DND-41 (cell line): ENCODE measurements at regions not wholly inside any gene's neighbourhood (a gene's known extent, or its start where the extent isn't known, plus 50 kb on each side); places are given as distances from the start of the nearest gene placed in this dataset.

Experiments used
- ATAC-seq: fragments of 200-7000 bp; cut with Tn5 transposase; 3 replicates; pipeline ENCODE4 v1.9.1; 2021; ENCODE audit warnings: low read depth; ENCODE audit not compliant: insufficient read depth
- DNase-seq: peaks from one replicate; pipeline ENCODE4 v3.0.0-alpha.2; 2020
- H2AFZ ChIP-seq: 2 replicates; pipeline ENCODE4 v1.6.0; 2012; ENCODE audit warnings: low read depth, low read length
- H3K27ac ChIP-seq: 2 replicates; pipeline ENCODE4 v1.5.1; 2012; ENCODE audit warnings: low read length, inconsistent platforms
- H3K27me3 ChIP-seq: fragments of 200-600 bp; sonication (generic); 2 replicates; pipeline ENCODE4 v1.6.0; 2012; ENCODE audit warnings: low read length, mild to moderate bottlenecking, inconsistent platforms; ENCODE audit not compliant: insufficient read depth, poor library complexity
- H3K36me3 ChIP-seq: 2 replicates; pipeline ENCODE4 v1.5.1; 2012; ENCODE audit warnings: low read length, inconsistent platforms; ENCODE audit not compliant: insufficient read depth
- H3K4me1 ChIP-seq: 2 replicates; pipeline ENCODE4 v1.5.1; 2012; ENCODE audit warnings: mild to moderate bottlenecking, low read length; ENCODE audit not compliant: insufficient read depth
- H3K4me2 ChIP-seq: 2 replicates; pipeline ENCODE4 v1.6.0; 2012; ENCODE audit warnings: mild to moderate bottlenecking, moderate library complexity, low read length, inconsistent platforms; ENCODE audit not compliant: insufficient read depth
- H3K4me3 ChIP-seq, 2 experiments: fragments of 200-600 bp in 1 of 2; shearing (Covaris generic) in 1 of 2; 2 replicates each; pipeline ENCODE4 v1.5.1; 2012 to 2016; ENCODE audit warnings: inconsistent platforms in 2 of 2, low read length in 2 of 2, mild to moderate bottlenecking in 2 of 2, low read depth in 1 of 2, moderate library complexity in 1 of 2
- H3K79me2 ChIP-seq: 2 replicates; pipeline ENCODE4 v1.6.0; 2012; ENCODE audit warnings: low read length, inconsistent platforms; ENCODE audit not compliant: insufficient read depth
- H3K9ac ChIP-seq: 2 replicates; pipeline ENCODE4 v1.6.0; 2012; ENCODE audit warnings: low read depth, mild to moderate bottlenecking, inconsistent platforms, low read length, moderate library complexity
- H3K9me3 ChIP-seq: 2 replicates; pipeline ENCODE4 v1.5.1; 2012; ENCODE audit warnings: low read length, moderate library complexity, mild to moderate bottlenecking, inconsistent platforms; ENCODE audit not compliant: insufficient read depth, severe bottlenecking
- H4K20me1 ChIP-seq: 2 replicates; pipeline ENCODE4 v1.6.0; 2012; ENCODE audit warnings: low read length; ENCODE audit not compliant: insufficient read depth
- EZH2 ChIP-seq: IDR thresholded peaks from 3 replicates; pipeline ENCODE4 v1.6.1; 2012; ENCODE audit warnings: borderline replicate concordance, low read depth, mild to moderate bottlenecking, moderate library complexity, low read length, inconsistent platforms; ENCODE audit not compliant: severe bottlenecking
- TF ChIP-seq, protein P1 (sequence below): IDR thresholded peaks from 2 replicates; pipeline ENCODE4 v1.5.1; 2012; ENCODE audit warnings: borderline replicate concordance, low read length, moderate library complexity, mild to moderate bottlenecking; ENCODE audit not compliant: poor library complexity, severe bottlenecking; ENCODE audit errors: extremely low read depth

DNA sequence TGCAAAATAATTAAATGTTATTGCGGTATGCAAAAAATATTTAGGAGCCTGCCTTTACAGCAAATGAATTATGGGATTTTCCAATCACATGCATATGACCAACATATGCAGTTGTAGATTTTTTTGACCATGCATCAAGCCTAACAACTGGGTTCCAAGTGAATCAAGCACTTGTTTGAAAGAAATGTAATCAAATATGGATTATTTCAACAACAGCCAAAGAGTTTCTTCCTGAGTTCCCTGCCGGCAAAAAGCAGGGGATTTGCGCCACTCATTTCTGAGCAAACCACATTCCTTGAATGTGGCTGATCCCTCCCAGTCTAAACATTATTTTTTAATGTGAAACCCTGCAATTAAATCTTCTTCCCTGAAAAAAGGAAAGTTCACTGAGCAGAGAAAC lies 100.1 kb upstream of the ADTRP start:
- DNase-seq: no peak
- Histone ChIP-seq H3K36me3 (no peaks in the 10 kb centered on the region), H3K4me1 (no peaks in the 10 kb centered on the region), H3K27ac (no peak overlapping the region), H3K79me2 (no peaks in the 10 kb centered on the region), H2AFZ (no peak overlapping the region), H3K4me3 (no peak overlapping the region), H3K9me3 (no peaks in the 10 kb centered on the region), H3K9ac (no peak overlapping the region), H3K27me3 (no peaks in the 10 kb centered on the region), H4K20me1 (no peaks in the 10 kb centered on the region), H3K4me2 (no peak overlapping the region)
- ATAC-seq: no peak
- TF ChIP-seq EZH2: no peak
- TF ChIP-seq, protein P1, sequence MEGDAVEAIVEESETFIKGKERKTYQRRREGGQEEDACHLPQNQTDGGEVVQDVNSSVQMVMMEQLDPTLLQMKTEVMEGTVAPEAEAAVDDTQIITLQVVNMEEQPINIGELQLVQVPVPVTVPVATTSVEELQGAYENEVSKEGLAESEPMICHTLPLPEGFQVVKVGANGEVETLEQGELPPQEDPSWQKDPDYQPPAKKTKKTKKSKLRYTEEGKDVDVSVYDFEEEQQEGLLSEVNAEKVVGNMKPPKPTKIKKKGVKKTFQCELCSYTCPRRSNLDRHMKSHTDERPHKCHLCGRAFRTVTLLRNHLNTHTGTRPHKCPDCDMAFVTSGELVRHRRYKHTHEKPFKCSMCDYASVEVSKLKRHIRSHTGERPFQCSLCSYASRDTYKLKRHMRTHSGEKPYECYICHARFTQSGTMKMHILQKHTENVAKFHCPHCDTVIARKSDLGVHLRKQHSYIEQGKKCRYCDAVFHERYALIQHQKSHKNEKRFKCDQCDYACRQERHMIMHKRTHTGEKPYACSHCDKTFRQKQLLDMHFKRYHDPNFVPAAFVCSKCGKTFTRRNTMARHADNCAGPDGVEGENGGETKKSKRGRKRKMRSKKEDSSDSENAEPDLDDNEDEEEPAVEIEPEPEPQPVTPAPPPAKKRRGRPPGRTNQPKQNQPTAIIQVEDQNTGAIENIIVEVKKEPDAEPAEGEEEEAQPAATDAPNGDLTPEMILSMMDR: no peak

DNA sequence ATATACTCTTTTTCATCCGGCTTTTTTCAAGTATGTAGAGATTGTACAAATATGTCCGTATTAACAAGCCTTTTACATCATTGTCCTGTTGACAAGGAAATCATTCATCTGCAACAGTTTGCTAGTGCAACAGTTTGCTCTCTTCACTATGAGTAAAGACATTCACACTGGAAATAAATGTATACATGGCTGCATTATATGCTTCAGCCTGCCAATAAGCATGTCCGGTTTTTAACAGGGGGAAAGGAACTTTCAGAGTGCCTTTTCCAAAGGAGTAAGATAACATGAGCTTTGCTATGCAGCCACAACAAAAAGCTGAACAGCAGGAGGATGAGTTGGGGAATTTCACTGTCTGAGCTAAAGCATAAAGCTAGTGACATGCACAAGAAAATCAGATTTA lies 99.4 kb upstream of the ADTRP start:
- Histone ChIP-seq H3K9ac (no peak overlapping the region), H3K4me2 (no peak overlapping the region), H3K9me3 (no peaks in the 10 kb centered on the region), H2AFZ (no peak overlapping the region), H3K4me3 (no peak overlapping the region), H3K4me1 (no peaks in the 10 kb centered on the region), H3K27me3 (no peaks in the 10 kb centered on the region), H3K79me2 (no peaks in the 10 kb centered on the region), H4K20me1 (no peaks in the 10 kb centered on the region), H3K27ac (no peak overlapping the region), H3K36me3 (no peaks in the 10 kb centered on the region)
- TF ChIP-seq, protein P1: no peak
- TF ChIP-seq EZH2: no peak
- ATAC-seq (no peak), DNase-seq (no peak)

DNA sequence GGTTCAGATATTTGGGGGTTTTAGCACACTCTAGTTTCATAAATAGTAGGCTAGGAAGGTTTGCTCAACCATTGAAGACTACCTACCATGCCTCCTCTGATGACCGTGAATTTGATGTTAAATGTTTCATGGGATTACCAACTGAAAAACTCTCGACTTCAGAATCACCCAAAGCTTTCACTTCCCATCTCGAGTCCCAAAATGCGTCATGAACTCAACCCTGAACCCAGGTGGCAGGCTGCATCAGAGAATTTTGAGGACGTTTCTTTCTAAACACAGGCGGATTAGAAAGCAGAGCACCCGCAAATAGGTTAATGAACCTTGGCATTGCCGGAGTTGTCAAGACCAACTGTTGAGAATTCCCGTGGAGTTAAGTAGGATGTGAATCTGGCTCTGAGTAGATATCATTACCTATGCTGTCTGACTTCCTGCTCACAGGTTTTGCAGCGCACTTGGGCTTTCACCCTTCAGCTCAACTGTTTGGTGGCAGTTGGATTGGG lies 98.4 kb upstream of the ADTRP start:
- ATAC-seq (no peak), DNase-seq (no peak)
- Histone ChIP-seq H3K27ac (no peak overlapping the region), H3K4me3 (no peak overlapping the region), H4K20me1 (no peaks in the 10 kb centered on the region), H3K27me3 (no peaks in the 10 kb centered on the region), H3K9ac (no peak overlapping the region), H2AFZ (no peak overlapping the region), H3K9me3 (no peaks in the 10 kb centered on the region), H3K36me3 (no peaks in the 10 kb centered on the region), H3K4me1 (no peaks in the 10 kb centered on the region), H3K4me2 (no peak overlapping the region), H3K79me2 (no peaks in the 10 kb centered on the region)
- TF ChIP-seq, protein P1: no peak
- no peak for TF ChIP-seq EZH2
